Neutrophil (primary cell): ENCODE measurements at regions not wholly inside any gene's neighbourhood (a gene's known extent, or its start where the extent isn't known, plus 50 kb on each side); places are given as distances from the start of the nearest gene placed in this dataset.

Experiments used
- H3K27ac ChIP-seq: fragments of 200-600 bp; sonication (generic); 2 replicates; pipeline ENCODE4 v1.5.1; 2016; ENCODE audit warnings: mild to moderate bottlenecking, moderate library complexity
- H3K27me3 ChIP-seq: fragments of 200-600 bp; sonication (generic); 2 replicates; pipeline ENCODE4 v1.6.0; 2016; ENCODE audit warnings: mild to moderate bottlenecking
- H3K36me3 ChIP-seq: fragments of 200-600 bp; sonication (generic); 2 replicates; pipeline ENCODE4 v1.5.1; 2017
- H3K4me1 ChIP-seq, 2 experiments: fragments of 200-600 bp in 1 of 2; sonication (generic) in 1 of 2; 1 replicate in 1 of 2; 2 replicates in 1 of 2; pipeline versions ENCODE4 v1.5.1 to v1.6.1; 2013 to 2016; ENCODE audit warnings: low read depth in 1 of 2, low read length in 1 of 2, mild to moderate bottlenecking in 1 of 2, moderate library complexity in 1 of 2; ENCODE audit not compliant: control insufficient read depth in 1 of 2, insufficient read depth in 1 of 2
- H3K4me3 ChIP-seq, 2 experiments: fragments of 200-600 bp in 1 of 2; sonication (generic) in 1 of 2; 1 replicate in 1 of 2; 2 replicates in 1 of 2; pipeline ENCODE4 v1.5.1; 2013 to 2016; ENCODE audit warnings: low read depth in 1 of 2, low read length in 1 of 2, mild to moderate bottlenecking in 1 of 2, moderate library complexity in 1 of 2
- H3K9me3 ChIP-seq: fragments of 200-600 bp; sonication (generic); 2 replicates; pipeline ENCODE4 v1.5.1; 2016
- TF ChIP-seq, protein P1 (sequence below): fragments of 200-600 bp; sonication (generic); IDR thresholded peaks from 2 replicates; pipeline ENCODE4 v1.5.1; 2016; ENCODE audit warnings: antibody characterized with exemption

- Histone ChIP-seq H3K4me1 (peaks cover 39 to 42% of the 10 kb centered on the region in 2 experiments), H3K9me3 (no peaks in the 10 kb centered on the region), H3K36me3 (no peaks in the 10 kb centered on the region), H3K27me3 (no peaks in the 10 kb centered on the region), H3K4me3 (peak overlapping the region; percentile 58 to 79), H3K27ac (peak overlapping the region; percentile 94)
- TF ChIP-seq, protein P1, sequence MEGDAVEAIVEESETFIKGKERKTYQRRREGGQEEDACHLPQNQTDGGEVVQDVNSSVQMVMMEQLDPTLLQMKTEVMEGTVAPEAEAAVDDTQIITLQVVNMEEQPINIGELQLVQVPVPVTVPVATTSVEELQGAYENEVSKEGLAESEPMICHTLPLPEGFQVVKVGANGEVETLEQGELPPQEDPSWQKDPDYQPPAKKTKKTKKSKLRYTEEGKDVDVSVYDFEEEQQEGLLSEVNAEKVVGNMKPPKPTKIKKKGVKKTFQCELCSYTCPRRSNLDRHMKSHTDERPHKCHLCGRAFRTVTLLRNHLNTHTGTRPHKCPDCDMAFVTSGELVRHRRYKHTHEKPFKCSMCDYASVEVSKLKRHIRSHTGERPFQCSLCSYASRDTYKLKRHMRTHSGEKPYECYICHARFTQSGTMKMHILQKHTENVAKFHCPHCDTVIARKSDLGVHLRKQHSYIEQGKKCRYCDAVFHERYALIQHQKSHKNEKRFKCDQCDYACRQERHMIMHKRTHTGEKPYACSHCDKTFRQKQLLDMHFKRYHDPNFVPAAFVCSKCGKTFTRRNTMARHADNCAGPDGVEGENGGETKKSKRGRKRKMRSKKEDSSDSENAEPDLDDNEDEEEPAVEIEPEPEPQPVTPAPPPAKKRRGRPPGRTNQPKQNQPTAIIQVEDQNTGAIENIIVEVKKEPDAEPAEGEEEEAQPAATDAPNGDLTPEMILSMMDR, result peak; percentile 60
Observed at GRCh38 chr20:53875452-53875851, 194.9 kb downstream of the BCAS1 start.

- Histone ChIP-seq H3K4me3 (peak overlapping the region; percentile 58 to 79), H3K27ac (peak overlapping the region; percentile 94), H3K9me3 (no peaks in the 10 kb centered on the region), H3K36me3 (no peaks in the 10 kb centered on the region), H3K4me1 (peaks cover 46 to 49% of the 10 kb centered on the region in 2 experiments), H3K27me3 (no peaks in the 10 kb centered on the region)
- TF ChIP-seq, protein P1, result no peak
Observed at GRCh38 chr20:53874706-53875105, 195.7 kb downstream of the BCAS1 start.

DNA sequence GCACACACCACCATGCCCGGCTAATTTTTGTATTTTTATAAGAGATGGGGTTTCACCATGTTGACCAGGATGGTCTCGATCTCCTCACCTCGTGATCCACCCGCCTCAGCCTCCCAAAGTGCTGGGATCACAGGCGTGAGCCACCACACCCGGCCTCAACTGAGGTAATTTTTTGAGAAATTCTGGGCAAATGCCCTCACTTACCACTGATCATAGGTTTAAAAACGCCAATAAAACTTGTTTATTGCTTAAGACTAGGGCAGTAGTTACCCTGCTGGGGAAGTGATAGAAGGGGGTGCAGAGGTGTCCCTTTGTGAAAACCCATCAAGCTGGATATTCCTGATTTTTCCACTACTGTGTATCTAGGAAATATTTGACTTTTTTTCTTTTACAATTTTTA, 196.3 kb downstream of the BCAS1 start:
- Histone ChIP-seq H3K36me3 (no peaks in the 10 kb centered on the region), H3K4me3 (peak overlapping the region in 1 of 2 experiments; percentile 58), H3K4me1 (peaks cover 52 to 55% of the 10 kb centered on the region in 2 experiments), H3K27me3 (no peaks in the 10 kb centered on the region), H3K9me3 (no peaks in the 10 kb centered on the region), H3K27ac (peak overlapping the region; percentile 94)
- TF ChIP-seq, protein P1, result no peak

DNA sequence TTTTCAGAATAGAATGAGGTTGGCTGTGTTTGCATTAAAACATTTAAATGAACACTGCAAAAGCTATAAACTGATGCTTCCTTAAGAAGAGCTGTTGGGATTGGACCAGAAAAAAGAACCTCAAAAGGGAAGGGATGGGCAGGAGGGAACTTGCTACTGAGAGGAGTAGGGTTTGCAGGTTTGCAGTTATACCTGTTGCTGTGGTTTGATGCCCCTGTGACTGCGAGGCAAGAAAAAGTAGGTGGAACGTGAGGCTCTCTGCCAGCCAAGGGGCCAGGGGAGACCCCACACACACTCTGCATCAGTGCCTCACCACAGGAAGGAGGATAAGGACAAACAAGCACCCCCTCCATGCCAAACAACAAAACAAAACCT, 197.2 kb downstream of the BCAS1 start:
- Histone ChIP-seq H3K27ac (peak overlapping the region; percentile 94), H3K4me3 (no peak overlapping the region), H3K4me1 (peaks cover 52 to 56% of the 10 kb centered on the region in 2 experiments), H3K9me3 (no peaks in the 10 kb centered on the region), H3K36me3 (no peaks in the 10 kb centered on the region), H3K27me3 (no peaks in the 10 kb centered on the region)
- TF ChIP-seq, protein P1, result no peak

DNA sequence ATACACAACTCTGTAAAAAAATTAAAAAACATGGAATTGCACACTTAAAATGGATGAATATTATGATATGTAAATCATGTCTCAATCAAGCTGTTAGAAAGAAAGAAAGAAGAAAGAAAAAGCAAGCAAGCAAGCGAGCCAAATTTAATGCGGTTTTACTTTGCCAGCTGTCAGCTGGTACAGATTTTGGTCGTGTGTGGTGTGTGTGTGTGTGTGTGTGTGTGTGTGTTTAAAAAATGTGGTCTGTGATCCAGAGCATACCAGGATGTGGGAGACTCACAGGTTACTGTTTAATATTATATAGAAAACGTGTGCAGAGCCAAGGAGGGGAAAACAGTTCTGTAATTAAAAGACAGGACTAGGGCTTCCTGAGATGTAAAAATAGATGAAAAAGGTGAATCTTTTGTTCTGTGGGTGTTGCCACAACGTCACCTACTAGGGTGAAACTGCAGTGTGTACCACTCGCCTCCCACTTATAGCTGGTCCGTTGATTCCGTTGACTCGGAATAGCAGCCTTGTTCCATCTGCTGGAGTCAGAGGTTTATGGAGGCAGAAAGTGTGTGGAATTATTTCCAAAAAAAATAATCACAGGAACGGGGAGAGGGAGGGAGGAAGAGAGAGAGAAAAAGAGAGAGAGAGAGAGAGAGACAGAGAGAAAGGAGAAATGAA, 197.7 kb downstream of the BCAS1 start:
- TF ChIP-seq, protein P1, result no peak
- Histone ChIP-seq H3K27ac (peak overlapping the region; percentile 94), H3K4me1 (peaks cover 52 to 56% of the 10 kb centered on the region in 2 experiments), H3K36me3 (no peaks in the 10 kb centered on the region), H3K4me3 (no peak overlapping the region), H3K27me3 (no peaks in the 10 kb centered on the region), H3K9me3 (no peaks in the 10 kb centered on the region)
